ENCODE measurements at regions not wholly inside any gene's neighbourhood (a gene's known extent, or its start where the extent isn't known, plus 50 kb on each side); places are given as distances from the start of the nearest gene placed in this dataset.

- Histone ChIP-seq H3K36me3 (no peaks in the 10 kb centered on the region), H3K9me3 (no peaks in the 10 kb centered on the region), H3K27me3 (no peaks in the 10 kb centered on the region), H3K4me3 (no peak overlapping the region), H3K4me1 (no peaks in the 10 kb centered on the region), H3K27ac (no peak overlapping the region)
- 76% methylated on average over 3 of the region's 3 CpGs for WGBS
- no peak for DNase-seq (ENCODE audit: low spot score in 2 of 2)
- TF ChIP-seq CTCF (IDR thresholded peaks at IDR 0.05) = no peak
- TF ChIP-seq POLR2A (IDR thresholded peaks at IDR 0.05) = no peak
- TF ChIP-seq POLR2AphosphoS5 (IDR thresholded peaks at IDR 0.05) = no peak
- no peak for TF ChIP-seq EP300 (IDR thresholded peaks at IDR 0.05)
These were observed 309.4 kb downstream of the BARHL2 start for GRCh38 chr1:90407737-90408136.

GRCh38 chr1:90405726-90406125 is 311.4 kb downstream of the BARHL2 start:
- Histone ChIP-seq H3K27me3 (no peaks in the 10 kb centered on the region), H3K27ac (no peak overlapping the region), H3K4me3 (no peak overlapping the region), H3K4me1 (no peaks in the 10 kb centered on the region), H3K36me3 (no peaks in the 10 kb centered on the region), H3K9me3 (no peaks in the 10 kb centered on the region)
- 78% methylated on average over 4 of the region's 4 CpGs for WGBS
- DNase-seq (ENCODE audit: low spot score in 2 of 2) = no peak
- TF ChIP-seq POLR2A (IDR thresholded peaks at IDR 0.05) (no peak), EP300 (IDR thresholded peaks at IDR 0.05) (no peak), POLR2AphosphoS5 (IDR thresholded peaks at IDR 0.05) (no peak), CTCF (IDR thresholded peaks at IDR 0.05) (no peak)

- H3K27ac ChIP-seq = no peak overlapping the region
- no peak for TF ChIP-seq CTCF (IDR thresholded peaks at IDR 0.05)
- no peak for TF ChIP-seq POLR2AphosphoS5 (IDR thresholded peaks at IDR 0.05)
- no peak for TF ChIP-seq EP300 (IDR thresholded peaks at IDR 0.05)
- TF ChIP-seq POLR2A (IDR thresholded peaks at IDR 0.05) = no peak
- no peak overlapping the region for H3K4me3 ChIP-seq
- WGBS = 49% methylated on average over 5 of the region's 5 CpGs
- H3K4me1 ChIP-seq = no peaks in the 10 kb centered on the region
- no peak for DNase-seq (ENCODE audit: low spot score in 2 of 2)
- no peaks in the 10 kb centered on the region for H3K36me3 ChIP-seq
- H3K27me3 ChIP-seq = no peaks in the 10 kb centered on the region
- H3K9me3 ChIP-seq = no peaks in the 10 kb centered on the region
These were observed 313.9 kb downstream of the BARHL2 start for GRCh38 chr1:90402893-90403849.

- TF ChIP-seq POLR2AphosphoS5 (IDR thresholded peaks at IDR 0.05) (no peak), EP300 (IDR thresholded peaks at IDR 0.05) (no peak), POLR2A (IDR thresholded peaks at IDR 0.05) (no peak), CTCF (IDR thresholded peaks at IDR 0.05) (no peak)
- WGBS = 57% methylated on average over 2 of the region's 2 CpGs
- no peaks in the 10 kb centered on the region for H3K4me1 ChIP-seq
- no peaks in the 10 kb centered on the region for H3K9me3 ChIP-seq
- no peaks in the 10 kb centered on the region for H3K36me3 ChIP-seq
- DNase-seq (ENCODE audit: low spot score in 2 of 2) = no peak
- no peaks in the 10 kb centered on the region for H3K27me3 ChIP-seq
- H3K4me3 ChIP-seq = no peak overlapping the region
- H3K27ac ChIP-seq = no peak overlapping the region
These were observed 317.0 kb downstream of the BARHL2 start for GRCh38 chr1:90400131-90400530.

GRCh38 chr1:90396917-90397316 is 320.2 kb downstream of the BARHL2 start:
- TF ChIP-seq CTCF (IDR thresholded peaks at IDR 0.05) (no peak), EP300 (IDR thresholded peaks at IDR 0.05) (no peak), POLR2A (IDR thresholded peaks at IDR 0.05) (no peak), POLR2AphosphoS5 (IDR thresholded peaks at IDR 0.05) (no peak)
- H3K4me3 ChIP-seq = no peak overlapping the region
- no peaks in the 10 kb centered on the region for H3K27me3 ChIP-seq
- H3K4me1 ChIP-seq = no peaks in the 10 kb centered on the region
- WGBS = 84% methylated on average over 3 of the region's 3 CpGs
- H3K9me3 ChIP-seq = no peaks in the 10 kb centered on the region
- H3K36me3 ChIP-seq = no peaks in the 10 kb centered on the region
- DNase-seq (ENCODE audit: low spot score in 2 of 2) = no peak
- no peak overlapping the region for H3K27ac ChIP-seq
